SK-N-SH (cell line): ENCODE measurements at regions not wholly inside any gene's neighbourhood (a gene's known extent, or its start where the extent isn't known, plus 50 kb on each side); places are given as distances from the start of the nearest gene placed in this dataset.

Experiments
- CTCF ChIA-PET: fragments of 300-600, 350-600 bp; formaldehyde crosslinking; extraction: SDS; loops from one replicate; lab custom pipeline; 2021; lab: Yijun Ruan, JAX
- POLR2A ChIA-PET: fragments of 350-600 bp; sonication (Branson Sonifier 250); formaldehyde crosslinking; extraction: SDS; loops from one replicate; lab custom pipeline; 2020; ENCODE audit warnings: antibody characterized with exemption, inconsistent platforms; lab: Yijun Ruan, JAX
- DNase-seq: peaks from one replicate; pipeline ENCODE4 v3.0.0; 2012
- H2AFZ ChIP-seq: fragments of 200-600 bp; sonication (generic); 2 replicates; pipeline ENCODE4 v1.8.1; 2016; ENCODE audit warnings: antibody characterized with exemption, mild to moderate bottlenecking, low read depth
- H3F3A ChIP-seq: fragments of 200-600 bp; sonication (generic); replicated peaks from 2 replicates; pipeline ENCODE3; 2016; ENCODE audit warnings: antibody characterized with exemption, mild to moderate bottlenecking; ENCODE audit not compliant: insufficient read depth
- H3K27ac ChIP-seq, 2 experiments: fragments of 200-500 bp in 1 of 2; fragments of 200-600 bp in 1 of 2; sonication (Bioruptor generic) in 1 of 2; sonication (generic), shearing (Covaris generic) in 1 of 2; 2 replicates each; pipeline versions ENCODE4 v1.5.1 to v1.6.1; 2014 to 2016; ENCODE audit warnings: low read depth in 2 of 2, inconsistent platforms in 1 of 2, low read length in 1 of 2, mild to moderate bottlenecking in 1 of 2, mixed read lengths in 1 of 2
- H3K27me3 ChIP-seq: fragments of 200-600 bp; sonication (generic), shearing (Covaris generic); 2 replicates; pipeline ENCODE4 v1.6.1; 2016; ENCODE audit warnings: mixed run types; ENCODE audit not compliant: insufficient read depth
- H3K36me3 ChIP-seq, 2 experiments: fragments of 200-500 bp in 1 of 2; fragments of 200-600 bp in 1 of 2; sonication (Bioruptor generic) in 1 of 2; sonication (generic) in 1 of 2; replicated peaks in 1 of 2; 2 replicates each; pipeline versions ENCODE3 to v1.5.1; 2014 to 2016; ENCODE audit warnings: low read length in 1 of 2, mild to moderate bottlenecking in 1 of 2; ENCODE audit not compliant: insufficient read depth in 2 of 2, control insufficient read depth in 1 of 2
- H3K4me1 ChIP-seq, 2 experiments: fragments of 200-500 bp in 1 of 2; fragments of 200-600 bp in 1 of 2; sonication (Bioruptor generic) in 1 of 2; sonication (generic), shearing (Covaris generic) in 1 of 2; 2 replicates each; pipeline versions ENCODE4 v1.5.1 to v1.6.1; 2014 to 2016; ENCODE audit warnings: low read depth in 1 of 2, low read length in 1 of 2, mixed run types in 1 of 2; ENCODE audit not compliant: insufficient read depth in 2 of 2, control insufficient read depth in 1 of 2
- H3K4me2 ChIP-seq: fragments of 200-600 bp; sonication (generic), shearing (Covaris generic); 2 replicates; pipeline ENCODE4 v1.6.1; 2017; ENCODE audit warnings: mixed run types
- H3K4me3 ChIP-seq, 2 experiments: fragments of 200-500 bp in 1 of 2; fragments of 200-600 bp in 1 of 2; sonication (Bioruptor generic) in 1 of 2; sonication (generic), shearing (Covaris generic) in 1 of 2; 2 replicates each; pipeline versions ENCODE4 v1.5.1 to v1.8.1; 2014 to 2016; ENCODE audit warnings: low read depth in 2 of 2, inconsistent platforms in 1 of 2, low read length in 1 of 2, mild to moderate bottlenecking in 1 of 2, mixed read lengths in 1 of 2, moderate library complexity in 1 of 2
- H3K79me2 ChIP-seq: fragments of 200-600 bp; sonication (generic); 2 replicates; pipeline ENCODE4 v1.8.1; 2017; ENCODE audit warnings: mild to moderate bottlenecking; ENCODE audit not compliant: insufficient read depth
- H3K9ac ChIP-seq: fragments of 200-600 bp; sonication (generic); 2 replicates; pipeline ENCODE4 v1.6.1; 2017; ENCODE audit warnings: mixed run types
- H3K9me2 ChIP-seq: fragments of 200-600 bp; sonication (generic); 2 replicates; pipeline ENCODE4 v1.6.1; 2017; ENCODE audit warnings: mixed run types
- H3K9me3 ChIP-seq: fragments of 200-600 bp; sonication (generic); 2 replicates; pipeline ENCODE4 v1.6.1; 2017; ENCODE audit warnings: mixed run types, mild to moderate bottlenecking, moderate library complexity
- H4K20me1 ChIP-seq: fragments of 200-600 bp; sonication (generic); 2 replicates; pipeline ENCODE4 v1.6.1; 2017; ENCODE audit warnings: mild to moderate bottlenecking, mixed run types; ENCODE audit not compliant: insufficient read depth
- CTCF ChIP-seq: fragments of 200-600 bp; sonication (generic); IDR thresholded peaks from 2 replicates; pipeline ENCODE4 v1.6.1; 2017; ENCODE audit warnings: antibody characterized with exemption, mild to moderate bottlenecking, moderate library complexity
- EP300 ChIP-seq, 2 experiments: IDR thresholded peaks; 2 replicates each; pipeline versions ENCODE4 v1.4.0 to v1.6.1; 2012; ENCODE audit warnings: borderline replicate concordance in 1 of 2, low read depth in 1 of 2, low read length in 1 of 2
- EZH2phosphoT487 ChIP-seq: fragments of 200-600 bp; sonication (generic); IDR thresholded peaks from 2 replicates; pipeline ENCODE4 v1.6.1; 2017; ENCODE audit warnings: low read depth, mixed run types, mild to moderate bottlenecking, antibody characterized with exemption, moderate library complexity, borderline replicate concordance
- FOSL2 ChIP-seq: IDR thresholded peaks from 2 replicates; pipeline ENCODE4 v1.4.0; 2012; ENCODE audit warnings: low read depth, mild to moderate bottlenecking, moderate library complexity, borderline replicate concordance
- FOXJ3 ChIP-seq: sonication (generic); formaldehyde crosslinking; IDR thresholded peaks from 2 replicates; pipeline ENCODE4 v1.5.1; 2020; ENCODE audit warnings: mild to moderate bottlenecking, missing genetic modification reagents
- GABPA ChIP-seq: IDR thresholded peaks from 2 replicates; pipeline ENCODE4 v1.4.0; 2012; ENCODE audit warnings: low read depth, mild to moderate bottlenecking
- MAX ChIP-seq: IDR thresholded peaks from 2 replicates; pipeline ENCODE4 v1.4.0; 2012; ENCODE audit warnings: low read depth
- NFIC ChIP-seq: IDR thresholded peaks from 2 replicates; pipeline ENCODE4 v1.4.0; 2012; ENCODE audit warnings: borderline replicate concordance
- NRF1 ChIP-seq: IDR thresholded peaks from 2 replicates; pipeline ENCODE4 v1.6.1; 2012; ENCODE audit warnings: low read depth, mild to moderate bottlenecking, low read length
- PBX3 ChIP-seq: IDR thresholded peaks from 2 replicates; pipeline ENCODE4; 2012
- POLR2AphosphoS5 ChIP-seq: IDR thresholded peaks from 2 replicates; pipeline ENCODE4 v1.6.1; 2012; ENCODE audit warnings: low read depth, low read length
- RAD21 ChIP-seq: IDR thresholded peaks from 2 replicates; pipeline ENCODE4 v1.6.1; 2012; ENCODE audit warnings: mild to moderate bottlenecking, low read length
- RCOR1 ChIP-seq: fragments of 150-350 bp; IDR thresholded peaks from 2 replicates; pipeline ENCODE4 v1.6.1; 2017; ENCODE audit warnings: antibody characterized with exemption, low read length
- REST ChIP-seq: IDR thresholded peaks from 2 replicates; pipeline ENCODE4 v1.6.1; 2012; ENCODE audit warnings: mild to moderate bottlenecking, low read depth, low read length, moderate library complexity
- RFX5 ChIP-seq: IDR thresholded peaks from 2 replicates; pipeline ENCODE4 v1.6.1; 2012; ENCODE audit warnings: mild to moderate bottlenecking, improper control_type of control experiment, low read length
- SMC3 ChIP-seq: IDR thresholded peaks from 2 replicates; pipeline ENCODE4 v1.6.1; 2012; ENCODE audit warnings: low read depth, low read length, improper control_type of control experiment
- TCF12 ChIP-seq: IDR thresholded peaks from 2 replicates; pipeline ENCODE4 v1.4.0; 2012
- USF1 ChIP-seq: IDR thresholded peaks from 2 replicates; pipeline ENCODE4 v1.4.0; 2012; ENCODE audit warnings: low read depth, borderline replicate concordance
- YY1 ChIP-seq: IDR thresholded peaks from 2 replicates; pipeline ENCODE4 v1.4.0; 2012; ENCODE audit warnings: low read depth, mild to moderate bottlenecking
- ZBTB33 ChIP-seq: IDR thresholded peaks from 2 replicates; pipeline ENCODE4 v1.4.0; 2012; ENCODE audit warnings: low read depth, borderline replicate concordance
- WGBS: methylation state at CpG from one replicate; pipeline ENCODE4 v1.1.6; 2017; ENCODE audit warnings: low lambda C conversion rate; 5-methylcytosine and 5-hydroxymethylcytosine counted together

- Histone ChIP-seq H3K79me2 (no peaks in the 10 kb centered on the region), H3K9me2 (no peaks in the 10 kb centered on the region), H3K27ac (no peak overlapping the region), H3K9ac (no peak overlapping the region), H3K4me2 (no peak overlapping the region), H2AFZ (no peak overlapping the region), H3K4me3 (no peak overlapping the region), H4K20me1 (no peaks in the 10 kb centered on the region), H3K4me1 (no peaks in the 10 kb centered on the region), H3K9me3 (no peaks in the 10 kb centered on the region), H3K27me3 (peaks cover 2% of the 10 kb centered on the region; the same call in 1 of the 2 replicates), H3K36me3 (no peaks in the 10 kb centered on the region), H3F3A (no peaks in the 10 kb centered on the region)
- ChIA-PET POLR2A (no interaction called here), CTCF (no interaction called here)
- WGBS = 7% methylated on average over 1 of the region's 1 CpG
- DNase-seq = no peak
- no peak for TF ChIP-seq RAD21
- TF ChIP-seq GABPA = no peak
- no peak for TF ChIP-seq MAX
- TF ChIP-seq CTCF = no peak
- no peak for TF ChIP-seq FOSL2
- no peak for TF ChIP-seq NFIC
- TF ChIP-seq TCF12 = no peak
- TF ChIP-seq RCOR1 = no peak
- no peak for TF ChIP-seq USF1
- no peak for TF ChIP-seq FOXJ3 (CRISPR knock-in tag)
- no peak for TF ChIP-seq EP300 (IDR thresholded peaks at IDR 0.05; ENCODE audit: borderline replicate concordance in 1 of 2, low read depth in 1 of 2, low read length in 1 of 2)
- no peak for TF ChIP-seq YY1
- no peak for TF ChIP-seq REST
- TF ChIP-seq RFX5 = no peak
- TF ChIP-seq EZH2phosphoT487 = no peak
- no peak for TF ChIP-seq NRF1
- TF ChIP-seq ZBTB33 = no peak
- TF ChIP-seq SMC3 = no peak
- TF ChIP-seq POLR2AphosphoS5 = no peak
- TF ChIP-seq PBX3 = no peak
Observed at GRCh38 chr19:28481674-28482073, 731.3 kb downstream of the UQCRFS1 start.
